Left ventricle myocardium inferior (tissue), 1 donor: ENCODE measurements at regions not wholly inside any gene's neighbourhood (a gene's known extent, or its start where the extent isn't known, plus 50 kb on each side); places are given as distances from the start of the nearest gene placed in this dataset.

Experiments
- DNase-seq: peaks from one replicate; pipeline ENCODE4 v3.0.0-alpha.2; 2020
- H3K27ac ChIP-seq: fragments of 200-600 bp; replicated peaks from 2 replicates; pipeline ENCODE4 v1.8.0; 2021
- H3K27me3 ChIP-seq: fragments of 200-600 bp; 2 replicates; pipeline ENCODE4 v1.8.0; 2021; ENCODE audit warnings: low read depth
- H3K36me3 ChIP-seq: fragments of 200-600 bp; 2 replicates; pipeline ENCODE4 v1.8.0; 2021
- H3K4me1 ChIP-seq: fragments of 200-600 bp; 2 replicates; pipeline ENCODE4 v1.8.0; 2021
- H3K4me3 ChIP-seq: fragments of 200-600 bp; 2 replicates; pipeline ENCODE4 v1.8.0; 2021; ENCODE audit warnings: mild to moderate bottlenecking, moderate library complexity
- H3K9me3 ChIP-seq: fragments of 200-600 bp; replicated peaks from 2 replicates; pipeline ENCODE4 v1.8.0; 2021
- intact Hi-C: fragments of 100-400 bp; cut with micrococcal nuclease; formaldehyde crosslinking; loops from one replicate; pipeline ENCODE4 v1.11.0; 2022
- TF ChIP-seq, protein P1 (sequence below): fragments of 200-600 bp; IDR thresholded peaks from 2 replicates; pipeline ENCODE4 v1.8.0; 2021; ENCODE audit warnings: antibody characterized with exemption, mild to moderate bottlenecking, borderline replicate concordance
- donor health status: DM: no; HTN: yes; CAD: no; lungs with severe emphysema.

DNA sequence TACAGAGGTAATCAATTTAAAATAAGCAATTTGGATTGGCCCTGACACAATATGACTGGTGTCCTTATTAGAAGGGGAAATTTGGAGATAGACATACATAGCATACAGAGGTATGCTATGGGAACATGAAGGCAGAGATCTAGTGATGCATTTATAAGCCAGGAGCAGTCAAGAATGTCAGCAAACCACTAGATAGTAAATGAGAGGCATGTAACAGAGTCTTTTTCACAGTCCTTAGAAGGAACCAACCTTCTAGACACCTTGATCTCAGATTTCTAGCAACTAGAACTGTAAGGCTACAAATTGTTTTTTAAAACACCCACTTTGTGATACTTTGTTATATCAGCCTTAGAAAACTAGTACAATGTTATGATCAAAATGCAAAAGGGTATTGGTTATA, 54.3 kb upstream of the CA10 start:
- H3K4me1 ChIP-seq = no peaks in the 10 kb centered on the region
- intact Hi-C loops = no loop called here
- H3K36me3 ChIP-seq = no peaks in the 10 kb centered on the region
- no peak for DNase-seq
- TF ChIP-seq, protein P1, sequence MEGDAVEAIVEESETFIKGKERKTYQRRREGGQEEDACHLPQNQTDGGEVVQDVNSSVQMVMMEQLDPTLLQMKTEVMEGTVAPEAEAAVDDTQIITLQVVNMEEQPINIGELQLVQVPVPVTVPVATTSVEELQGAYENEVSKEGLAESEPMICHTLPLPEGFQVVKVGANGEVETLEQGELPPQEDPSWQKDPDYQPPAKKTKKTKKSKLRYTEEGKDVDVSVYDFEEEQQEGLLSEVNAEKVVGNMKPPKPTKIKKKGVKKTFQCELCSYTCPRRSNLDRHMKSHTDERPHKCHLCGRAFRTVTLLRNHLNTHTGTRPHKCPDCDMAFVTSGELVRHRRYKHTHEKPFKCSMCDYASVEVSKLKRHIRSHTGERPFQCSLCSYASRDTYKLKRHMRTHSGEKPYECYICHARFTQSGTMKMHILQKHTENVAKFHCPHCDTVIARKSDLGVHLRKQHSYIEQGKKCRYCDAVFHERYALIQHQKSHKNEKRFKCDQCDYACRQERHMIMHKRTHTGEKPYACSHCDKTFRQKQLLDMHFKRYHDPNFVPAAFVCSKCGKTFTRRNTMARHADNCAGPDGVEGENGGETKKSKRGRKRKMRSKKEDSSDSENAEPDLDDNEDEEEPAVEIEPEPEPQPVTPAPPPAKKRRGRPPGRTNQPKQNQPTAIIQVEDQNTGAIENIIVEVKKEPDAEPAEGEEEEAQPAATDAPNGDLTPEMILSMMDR = no peak
- no peaks in the 10 kb centered on the region for H3K27me3 ChIP-seq
- no peak overlapping the region for H3K27ac ChIP-seq
- H3K4me3 ChIP-seq = no peak overlapping the region
- H3K9me3 ChIP-seq = no peaks in the 10 kb centered on the region

DNA sequence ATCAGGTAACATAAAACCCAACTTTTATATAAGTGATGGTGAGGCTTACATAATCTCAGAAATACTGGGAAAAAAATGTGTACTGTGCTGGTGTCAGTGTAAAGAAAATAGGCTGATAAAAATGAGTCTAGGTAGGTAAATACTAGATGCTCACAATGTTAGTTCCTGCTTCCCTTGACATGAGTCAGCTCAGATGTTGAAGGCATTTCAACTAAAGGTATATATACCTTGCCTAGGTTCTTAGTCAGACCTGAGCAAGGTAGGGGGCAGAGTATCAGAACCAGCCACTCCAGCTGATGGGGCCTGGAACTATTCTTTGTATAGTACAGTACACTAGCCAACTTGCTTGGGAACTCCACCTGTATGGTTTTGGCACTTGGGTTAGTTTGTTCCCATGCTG, 51.0 kb upstream of the CA10 start:
- H3K4me1 ChIP-seq = no peaks in the 10 kb centered on the region
- no peak for DNase-seq
- TF ChIP-seq, protein P1 = no peak
- H3K4me3 ChIP-seq = no peak overlapping the region
- H3K9me3 ChIP-seq = no peaks in the 10 kb centered on the region
- no peaks in the 10 kb centered on the region for H3K36me3 ChIP-seq
- no peak overlapping the region for H3K27ac ChIP-seq
- intact Hi-C loops = no loop called here
- no peaks in the 10 kb centered on the region for H3K27me3 ChIP-seq
